Ectodermal cell (in vitro differentiated cells): ENCODE measurements at regions not wholly inside any gene's neighbourhood (a gene's known extent, or its start where the extent isn't known, plus 50 kb on each side); places are given as distances from the start of the nearest gene placed in this dataset.

Experiments used
- H3K27ac ChIP-seq: 2 replicates; pipeline ENCODE4 v1.7.0; 2013; ENCODE audit warnings: mild to moderate bottlenecking, low read depth, low read length; ENCODE audit not compliant: insufficient read depth, poor library complexity, severe bottlenecking
- H3K27me3 ChIP-seq: 2 replicates; pipeline ENCODE4 v1.7.0; 2013; ENCODE audit warnings: mild to moderate bottlenecking, low read length; ENCODE audit not compliant: insufficient read depth, control insufficient read depth, poor library complexity, severe bottlenecking
- H3K36me3 ChIP-seq: one replicate; pipeline ENCODE4 v1.7.0; 2013; ENCODE audit warnings: low read length; ENCODE audit not compliant: control insufficient read depth, insufficient read depth
- H3K4me1 ChIP-seq: one replicate; pipeline ENCODE4 v1.7.0; 2013; ENCODE audit warnings: low read length; ENCODE audit not compliant: control insufficient read depth, insufficient read depth
- H3K4me3 ChIP-seq: 2 replicates; pipeline ENCODE4 v1.7.0; 2013; ENCODE audit warnings: low read depth, low read length, control low read depth; ENCODE audit not compliant: insufficient read depth
- H3K9me3 ChIP-seq: 2 replicates; pipeline ENCODE4 v1.7.0; 2013; ENCODE audit warnings: mild to moderate bottlenecking, low read length, moderate library complexity; ENCODE audit not compliant: control insufficient read depth
- WGBS, 2 experiments: methylation state at CpG; one replicate each; pipeline ENCODE4 v1.1.7; 2013; ENCODE audit warnings: missing lambda C conversion rate in 2 of 2; 5-methylcytosine and 5-hydroxymethylcytosine counted together

DNA sequence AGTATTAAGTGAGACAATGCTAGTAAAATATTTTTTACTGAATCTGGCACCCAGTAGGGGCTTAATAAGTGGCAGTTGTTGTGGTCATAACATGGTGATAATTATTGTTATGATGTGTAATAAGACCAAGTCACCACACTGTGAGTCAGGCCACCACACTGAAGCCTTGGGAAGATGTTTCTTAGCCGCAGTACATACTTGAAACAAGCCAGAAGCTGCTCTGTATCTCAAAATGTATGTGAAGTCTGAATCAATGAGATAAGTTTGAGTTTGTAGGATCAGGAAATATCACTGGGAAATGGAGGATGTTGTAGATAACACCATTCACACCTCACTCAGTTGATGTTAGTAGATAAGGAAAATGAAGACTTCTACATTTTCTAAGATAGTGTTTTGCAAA lies 51.3 kb upstream of the PTPN3 start:
- 97 to 100% methylated on average over 1 of the region's 1 CpG for WGBS, 2 experiments
- no peak overlapping the region for H3K4me3 ChIP-seq
- H3K27me3 ChIP-seq: no peaks in the 10 kb centered on the region
- no peak overlapping the region for H3K27ac ChIP-seq
- H3K4me1 ChIP-seq: no peaks in the 10 kb centered on the region
- no peaks in the 10 kb centered on the region for H3K36me3 ChIP-seq
- no peaks in the 10 kb centered on the region for H3K9me3 ChIP-seq

DNA sequence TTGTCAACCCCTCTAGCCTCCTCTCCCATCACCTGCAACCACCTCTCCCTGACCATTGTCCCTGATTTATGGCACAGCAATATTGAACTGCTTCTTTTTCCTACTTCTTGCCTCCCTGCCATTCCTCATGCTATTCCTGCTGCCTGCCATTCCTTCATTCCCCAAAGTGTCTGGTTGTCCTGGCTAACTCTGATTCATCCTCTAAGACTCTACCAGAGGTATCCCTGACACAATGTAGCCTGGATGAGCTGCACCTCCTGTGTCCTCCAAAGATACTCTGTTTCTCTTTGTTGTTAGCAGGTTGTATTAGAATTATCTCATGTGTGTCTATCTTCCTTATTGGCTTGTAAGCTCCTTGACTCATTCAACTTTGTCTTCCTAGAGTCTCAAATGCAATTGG lies 53.5 kb upstream of the PTPN3 start:
- Histone ChIP-seq H3K27ac (no peak overlapping the region), H3K4me3 (no peak overlapping the region), H3K4me1 (no peaks in the 10 kb centered on the region), H3K27me3 (no peaks in the 10 kb centered on the region), H3K36me3 (no peaks in the 10 kb centered on the region), H3K9me3 (no peaks in the 10 kb centered on the region)

DNA sequence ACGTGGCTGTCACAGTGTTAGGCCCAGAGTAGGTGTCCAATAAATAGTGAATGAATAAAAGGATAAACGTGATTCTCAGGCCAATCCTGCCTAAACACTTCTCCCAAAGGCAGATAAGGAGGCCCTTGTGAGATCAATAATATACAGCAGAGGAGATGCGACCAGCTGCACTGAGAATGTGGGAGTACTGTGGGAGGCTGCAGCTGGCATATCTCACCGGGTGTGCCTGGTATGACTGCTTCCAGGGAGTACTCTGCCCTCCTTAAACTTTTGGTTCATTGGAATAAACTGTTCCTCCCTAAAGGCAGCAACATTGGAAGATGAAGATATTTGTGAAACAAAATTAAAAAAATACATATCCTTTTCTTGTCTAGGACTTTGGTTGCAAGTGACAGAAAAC lies 57.1 kb upstream of the PTPN3 start:
- WGBS, 2 experiments: 86 to 93% methylated on average over 4 of the region's 4 CpGs
- no peaks in the 10 kb centered on the region for H3K27me3 ChIP-seq
- H3K9me3 ChIP-seq: no peaks in the 10 kb centered on the region
- H3K36me3 ChIP-seq: no peaks in the 10 kb centered on the region
- peaks cover 6% of the 10 kb centered on the region for H3K4me1 ChIP-seq
- no peak overlapping the region for H3K27ac ChIP-seq
- no peak overlapping the region for H3K4me3 ChIP-seq

DNA sequence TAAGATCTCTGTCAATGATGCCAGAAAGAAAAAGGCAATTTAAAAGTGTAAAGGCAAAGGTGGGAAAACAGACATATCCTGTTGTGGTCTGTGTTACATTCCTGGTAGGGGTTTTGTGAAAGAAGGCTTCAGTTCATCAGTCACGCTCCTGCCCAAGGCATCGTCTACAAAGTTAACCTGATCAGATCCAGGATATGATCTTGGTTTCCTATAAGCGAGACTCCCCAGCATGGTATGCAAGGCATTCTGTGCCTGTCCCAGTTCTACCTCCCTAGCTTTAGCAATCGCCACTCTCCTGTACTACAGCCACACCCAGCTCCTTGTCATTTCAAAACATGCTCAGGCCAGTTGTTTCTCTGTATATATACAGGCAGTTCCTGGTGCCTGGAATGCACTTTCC lies 58.0 kb upstream of the PTPN3 start:
- WGBS, 2 experiments: 66 to 74% methylated on average over 4 of the region's 4 CpGs
- Histone ChIP-seq H3K27me3 (no peaks in the 10 kb centered on the region), H3K27ac (no peak overlapping the region), H3K9me3 (no peaks in the 10 kb centered on the region), H3K36me3 (no peaks in the 10 kb centered on the region), H3K4me3 (no peak overlapping the region), H3K4me1 (peaks cover 6% of the 10 kb centered on the region)

DNA sequence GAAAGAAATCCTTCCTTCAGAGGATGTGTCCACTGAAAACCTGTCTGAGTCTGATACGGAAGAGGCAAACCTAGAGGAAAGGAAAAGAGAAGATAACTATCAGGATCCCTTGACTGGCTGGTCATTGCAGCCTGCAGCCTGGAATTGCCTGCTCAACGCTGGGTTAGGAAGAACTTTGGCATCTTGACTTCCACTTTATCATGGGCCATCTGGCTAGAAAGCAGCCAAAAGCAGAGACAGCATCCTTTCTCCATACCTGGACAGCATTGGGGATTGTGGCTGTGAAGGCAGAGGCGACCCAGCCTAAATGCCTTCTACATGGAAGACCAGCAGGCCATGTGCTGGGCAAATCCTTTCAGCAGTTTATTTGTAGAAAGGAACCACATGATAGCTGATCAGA lies 58.7 kb upstream of the PTPN3 start:
- no peaks in the 10 kb centered on the region for H3K36me3 ChIP-seq
- H3K9me3 ChIP-seq: no peaks in the 10 kb centered on the region
- WGBS, 2 experiments: 63 to 66% methylated on average over 3 of the region's 3 CpGs
- H3K27me3 ChIP-seq: no peaks in the 10 kb centered on the region
- H3K4me3 ChIP-seq: no peak overlapping the region
- peaks cover 6% of the 10 kb centered on the region for H3K4me1 ChIP-seq
- no peak overlapping the region for H3K27ac ChIP-seq

DNA sequence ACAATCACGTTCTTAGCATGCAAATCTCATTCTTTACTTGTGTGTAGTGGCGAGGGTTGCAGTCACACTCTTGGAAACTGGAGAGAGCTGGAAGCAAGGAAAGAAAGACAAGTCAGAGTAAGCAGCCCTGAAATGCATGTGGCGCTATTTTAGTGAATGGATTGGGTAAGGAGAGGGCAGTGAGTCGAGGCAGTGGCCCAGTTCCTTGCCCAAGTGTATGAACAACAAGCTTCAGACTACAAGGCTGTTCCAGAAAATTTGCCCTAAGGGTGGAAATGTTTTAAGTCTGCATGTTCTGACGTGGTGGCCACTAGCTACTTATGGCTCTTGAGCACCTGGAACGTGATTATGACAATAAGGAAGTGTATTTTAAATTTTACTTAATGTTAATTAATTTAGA lies 59.4 kb upstream of the PTPN3 start:
- Histone ChIP-seq H3K36me3 (no peaks in the 10 kb centered on the region), H3K4me3 (no peak overlapping the region), H3K9me3 (no peaks in the 10 kb centered on the region), H3K4me1 (peaks cover 6% of the 10 kb centered on the region), H3K27ac (no peak overlapping the region), H3K27me3 (no peaks in the 10 kb centered on the region)
- WGBS, 2 experiments: 69 to 94% methylated on average over 5 of the region's 6 CpGs

DNA sequence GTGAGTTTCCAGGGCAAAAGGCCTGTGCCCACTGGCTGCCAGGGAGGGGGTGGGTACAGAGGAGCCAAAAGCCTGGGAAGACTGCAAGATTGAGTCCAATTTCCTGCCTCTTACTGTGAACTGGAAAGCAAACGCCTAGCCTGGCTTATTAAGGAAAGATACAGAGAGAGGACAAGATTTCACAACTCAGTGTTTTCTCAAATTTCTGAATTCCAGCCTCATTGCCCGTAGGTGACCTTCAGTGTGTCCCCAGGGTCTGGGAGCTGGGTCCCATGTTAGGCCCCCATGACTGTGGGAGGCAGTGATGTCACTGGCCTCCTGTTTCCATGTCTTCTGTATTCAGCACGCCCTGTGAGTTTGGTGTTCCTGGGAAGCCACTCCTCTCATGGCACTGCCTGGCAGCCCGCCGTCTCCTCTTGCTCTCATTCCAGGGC lies 60.6 kb upstream of the PTPN3 start:
- H3K27me3 ChIP-seq: no peaks in the 10 kb centered on the region
- peaks cover 6% of the 10 kb centered on the region for H3K4me1 ChIP-seq
- no peak overlapping the region for H3K27ac ChIP-seq
- H3K36me3 ChIP-seq: no peaks in the 10 kb centered on the region
- H3K9me3 ChIP-seq: no peaks in the 10 kb centered on the region
- 91 to 94% methylated on average over 5 of the region's 5 CpGs for WGBS, 2 experiments
- no peak overlapping the region for H3K4me3 ChIP-seq

DNA sequence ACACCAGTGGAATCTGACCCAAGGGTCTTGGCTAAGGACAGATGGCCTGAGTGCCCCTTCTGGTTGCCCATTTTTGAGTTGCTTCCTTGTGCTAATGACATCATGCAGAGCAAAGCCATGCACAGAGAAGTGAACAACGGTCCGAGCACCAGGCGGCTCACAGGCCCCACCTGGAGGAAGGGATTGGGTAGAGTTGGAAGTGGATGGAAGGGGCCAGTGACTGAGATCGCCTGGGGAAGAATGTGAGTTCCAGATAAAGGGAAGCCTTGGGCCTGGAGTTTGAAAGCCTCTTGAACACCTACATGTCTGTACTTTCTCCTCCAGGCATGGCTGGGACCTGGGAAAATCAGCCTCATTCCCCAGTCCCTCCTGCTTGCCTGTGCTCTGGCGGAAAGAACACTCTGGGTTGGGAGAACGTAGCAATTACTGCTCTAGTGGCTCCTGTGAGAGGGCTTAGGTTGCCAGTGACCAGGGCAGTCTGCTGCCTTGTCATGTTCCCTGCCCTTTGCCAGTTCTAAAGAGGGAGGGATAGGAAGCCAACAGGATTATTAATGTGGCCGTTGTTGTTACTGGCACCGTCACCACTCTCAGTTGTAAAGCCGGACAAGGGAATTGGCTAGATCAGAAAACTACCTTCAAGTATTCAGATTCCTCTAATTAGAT lies 62.5 kb upstream of the PTPN3 start:
- Histone ChIP-seq H3K9me3 (no peaks in the 10 kb centered on the region), H3K4me1 (peaks cover 6% of the 10 kb centered on the region), H3K4me3 (no peak overlapping the region), H3K27me3 (no peaks in the 10 kb centered on the region), H3K27ac (no peak overlapping the region), H3K36me3 (no peaks in the 10 kb centered on the region)
- WGBS, 2 experiments: 72 to 73% methylated on average over 9 of the region's 9 CpGs

DNA sequence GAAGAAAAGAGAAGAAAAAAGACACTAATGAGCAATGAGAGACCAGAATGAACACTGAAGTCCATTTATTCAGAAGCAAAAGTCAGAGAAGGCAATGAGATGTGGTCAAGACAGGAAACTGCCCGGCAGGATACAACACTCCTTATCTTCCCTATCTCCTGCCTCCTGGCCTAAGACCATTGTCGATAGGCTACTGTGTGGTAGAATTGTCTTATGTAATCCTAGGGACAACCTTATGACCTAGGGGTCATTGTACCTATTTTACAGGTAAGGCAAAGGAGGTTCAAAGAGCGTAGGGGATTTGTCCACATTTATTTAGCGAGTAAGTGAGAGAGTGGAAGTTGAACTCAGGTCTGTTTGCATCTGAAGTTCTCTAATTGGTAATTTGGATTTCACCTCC lies 63.0 kb upstream of the PTPN3 start:
- Histone ChIP-seq H3K36me3 (no peaks in the 10 kb centered on the region), H3K27ac (no peak overlapping the region), H3K9me3 (no peaks in the 10 kb centered on the region), H3K27me3 (no peaks in the 10 kb centered on the region), H3K4me1 (peaks cover 6% of the 10 kb centered on the region), H3K4me3 (no peak overlapping the region)
- 86 to 97% methylated on average over 4 of the region's 4 CpGs for WGBS, 2 experiments

DNA sequence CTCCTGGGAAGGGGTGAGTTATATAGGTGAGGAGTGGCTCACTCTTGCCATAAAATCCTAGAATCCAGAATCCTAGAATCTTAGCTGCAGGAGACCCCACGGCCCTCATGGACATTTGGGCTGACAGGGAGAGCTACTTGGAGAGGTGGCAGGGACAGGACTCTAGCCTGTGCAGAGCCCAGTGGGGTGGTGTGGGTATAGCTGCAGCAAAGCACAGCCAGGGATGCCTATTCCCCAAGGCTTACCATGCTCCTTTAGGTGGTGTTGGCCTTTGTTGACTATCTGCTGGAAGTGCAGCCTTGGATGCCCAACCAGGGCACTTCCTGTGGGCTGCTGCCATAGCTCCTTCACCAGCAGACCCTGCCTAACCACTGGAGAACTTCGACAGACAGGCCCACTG lies 70.0 kb upstream of the PTPN3 start:
- Histone ChIP-seq H3K4me1 (no peaks in the 10 kb centered on the region), H3K36me3 (no peaks in the 10 kb centered on the region), H3K4me3 (no peak overlapping the region), H3K27ac (no peak overlapping the region), H3K9me3 (no peaks in the 10 kb centered on the region), H3K27me3 (no peaks in the 10 kb centered on the region)
- 92 to 94% methylated on average over 2 of the region's 2 CpGs for WGBS, 2 experiments
